ENCODE measurements at regions not wholly inside any gene's neighbourhood (a gene's known extent, or its start where the extent isn't known, plus 50 kb on each side); places are given as distances from the start of the nearest gene placed in this dataset.

DNA sequence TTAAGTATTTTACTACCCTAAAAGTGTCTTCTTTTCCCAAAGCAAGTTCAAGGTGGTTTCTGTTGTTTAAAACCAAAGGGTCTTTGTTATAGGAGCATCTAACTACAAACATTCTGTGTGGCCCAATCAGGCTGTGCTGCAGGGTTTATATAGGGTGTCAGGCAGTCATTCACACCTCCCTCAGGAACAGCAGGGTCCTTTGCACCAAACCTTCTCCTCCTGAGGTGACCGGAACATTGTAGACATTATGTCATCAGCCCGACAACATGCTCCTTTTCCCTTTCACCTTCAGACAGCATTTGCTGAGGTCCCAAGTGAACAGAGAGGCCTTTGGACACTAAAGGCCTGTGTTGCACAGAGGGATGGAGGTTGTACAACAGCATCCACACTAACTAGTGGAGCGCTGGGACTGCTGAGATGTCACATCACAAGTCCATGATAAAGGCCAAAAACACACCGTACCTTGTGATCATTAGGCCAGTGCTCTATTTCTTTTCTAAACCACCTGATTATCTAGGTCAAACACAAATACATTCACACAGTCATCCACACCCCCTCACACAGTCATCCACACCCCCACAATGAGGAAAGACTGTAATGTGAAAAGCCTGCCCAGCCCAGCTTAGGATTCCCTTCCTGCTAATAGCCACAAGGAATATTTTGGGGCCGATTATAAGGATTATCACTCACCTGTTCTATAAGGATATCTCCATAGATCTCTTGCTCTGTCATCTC lies 123.8 kb upstream of the VLDLR start:
- TF ChIP-seq EP300 (IDR thresholded peaks at IDR 0.05; ENCODE audit: borderline replicate concordance) (no peak), TEAD4 (IDR thresholded peaks at IDR 0.05) (no peak), RAD21 (IDR thresholded peaks at IDR 0.05; ENCODE audit: low read depth) (no peak), REST (IDR thresholded peaks at IDR 0.05; ENCODE audit: low read depth) (no peak), EGR1 (IDR thresholded peaks at IDR 0.05) (no peak), ZBTB7A (IDR thresholded peaks at IDR 0.05; ENCODE audit: low read depth) (no peak), CEBPB (IDR thresholded peaks at IDR 0.05) (no peak), FOXM1 (IDR thresholded peaks at IDR 0.05; ENCODE audit: borderline replicate concordance, low read depth) (no peak), TAF1 (IDR thresholded peaks at IDR 0.05; ENCODE audit: low read depth) (no peak), YY1 (IDR thresholded peaks at IDR 0.05; ENCODE audit: low read depth) (no peak)
- TF ChIP-seq, protein P1, sequence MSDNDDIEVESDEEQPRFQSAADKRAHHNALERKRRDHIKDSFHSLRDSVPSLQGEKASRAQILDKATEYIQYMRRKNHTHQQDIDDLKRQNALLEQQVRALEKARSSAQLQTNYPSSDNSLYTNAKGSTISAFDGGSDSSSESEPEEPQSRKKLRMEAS (IDR thresholded peaks at IDR 0.05): no peak
- TF ChIP-seq, protein P2, sequence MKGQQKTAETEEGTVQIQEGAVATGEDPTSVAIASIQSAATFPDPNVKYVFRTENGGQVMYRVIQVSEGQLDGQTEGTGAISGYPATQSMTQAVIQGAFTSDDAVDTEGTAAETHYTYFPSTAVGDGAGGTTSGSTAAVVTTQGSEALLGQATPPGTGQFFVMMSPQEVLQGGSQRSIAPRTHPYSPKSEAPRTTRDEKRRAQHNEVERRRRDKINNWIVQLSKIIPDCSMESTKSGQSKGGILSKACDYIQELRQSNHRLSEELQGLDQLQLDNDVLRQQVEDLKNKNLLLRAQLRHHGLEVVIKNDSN (IDR thresholded peaks at IDR 0.05): no peak
